HG03097 (cell line): ENCODE measurements at regions not wholly inside any gene's neighbourhood (a gene's known extent, or its start where the extent isn't known, plus 50 kb on each side); places are given as distances from the start of the nearest gene placed in this dataset.
"Not testable (repeated sequence)": the region's sequence is repeated elsewhere in the genome, so short reads cannot be mapped to it uniquely, and the experiment has no call there.

Source experiments
- ATAC-seq: cut with Tn5 transposase; IDR thresholded peaks from one replicate; pipeline ENCODE4 v1.9.1; 2021; ENCODE audit not compliant: unreplicated experiment, low FRiP score

- no peak for ATAC-seq
Measured at GRCh38 chr4:14386196-14386595, 616.1 kb upstream of the CPEB2 start.

GRCh38 chr4:14387647-14388046 lies 614.6 kb upstream of the CPEB2 start:
- ATAC-seq = no peak

GRCh38 chr4:14392378-14392777 lies 609.9 kb upstream of the CPEB2 start:
- ATAC-seq = no peak

- no peak for ATAC-seq
Measured at GRCh38 chr4:14396183-14396582, 606.1 kb upstream of the CPEB2 start.

GRCh38 chr4:14399848-14400247 lies 602.4 kb upstream of the CPEB2 start:
- ATAC-seq = no peak

- ATAC-seq = no peak
Measured at GRCh38 chr4:14400307-14400706, 602.0 kb upstream of the CPEB2 start.

GRCh38 chr4:14403132-14403531 lies 599.1 kb upstream of the CPEB2 start:
- ATAC-seq = no peak

GRCh38 chr4:14404730-14405129 lies 597.6 kb upstream of the CPEB2 start:
- no peak for ATAC-seq

- no peak for ATAC-seq
Measured at GRCh38 chr4:14410516-14410915, 591.8 kb upstream of the CPEB2 start.

- ATAC-seq = no peak
Measured at GRCh38 chr4:14415146-14415545, 587.1 kb upstream of the CPEB2 start.

GRCh38 chr4:14419516-14419915 lies 582.8 kb upstream of the CPEB2 start:
- ATAC-seq = no peak

GRCh38 chr4:14426297-14426696 lies 576.0 kb upstream of the CPEB2 start:
- ATAC-seq = not testable (repeated sequence)

- ATAC-seq = no peak
Measured at GRCh38 chr4:14428125-14428524, 574.2 kb upstream of the CPEB2 start.

GRCh38 chr4:14431155-14432134 lies 570.8 kb upstream of the CPEB2 start:
- ATAC-seq = no peak

GRCh38 chr4:14434483-14434882 lies 567.8 kb upstream of the CPEB2 start:
- ATAC-seq = no peak

- ATAC-seq = no peak
Measured at GRCh38 chr4:14434916-14435315, 567.4 kb upstream of the CPEB2 start.

GRCh38 chr4:14441561-14441960 lies 560.7 kb upstream of the CPEB2 start:
- no peak for ATAC-seq

- ATAC-seq = no peak
Measured at GRCh38 chr4:14445882-14446281, 556.4 kb upstream of the CPEB2 start.

- no peak for ATAC-seq
Measured at GRCh38 chr4:14446311-14446710, 556.0 kb upstream of the CPEB2 start.

- no peak for ATAC-seq
Measured at GRCh38 chr4:14446904-14447303, 555.4 kb upstream of the CPEB2 start.

- no peak for ATAC-seq
Measured at GRCh38 chr4:14449308-14449707, 553.0 kb upstream of the CPEB2 start.

- ATAC-seq = no peak
Measured at GRCh38 chr4:14452001-14452400, 550.3 kb upstream of the CPEB2 start.
